ENCODE measurements at regions not wholly inside any gene's neighbourhood (a gene's known extent, or its start where the extent isn't known, plus 50 kb on each side); places are given as distances from the start of the nearest gene placed in this dataset.

DNA sequence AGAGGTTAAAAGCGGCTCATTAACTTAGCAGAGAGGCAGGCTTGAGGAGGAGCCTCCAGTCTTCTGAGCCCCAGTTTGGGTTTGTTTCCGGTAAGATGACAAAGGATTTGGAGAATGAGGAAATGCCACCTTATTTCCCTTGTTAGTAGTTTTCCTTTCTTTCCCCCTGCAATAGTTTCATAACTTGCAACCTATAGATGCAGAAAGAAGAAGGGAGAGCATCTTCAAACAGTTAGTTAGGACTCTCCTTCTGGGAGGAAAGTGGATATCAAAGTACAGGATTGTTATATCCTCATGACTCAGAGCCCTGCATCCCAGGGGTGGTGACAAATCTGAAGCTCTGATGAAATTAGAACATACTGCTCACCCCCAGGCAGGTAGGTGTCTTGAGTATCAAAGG is 180.7 kb upstream of the SLC38A2 start:
- H3K27me3 ChIP-seq (ENCODE audit: control insufficient read depth, insufficient read depth, low read length): no peaks in the 10 kb centered on the region
- H3K36me3 ChIP-seq (ENCODE audit: control insufficient read depth in 2 of 3, insufficient read depth in 3 of 3, low read length in 3 of 3): no peaks in the 10 kb centered on the region
- no peak overlapping the region for H3K27ac ChIP-seq (ENCODE audit: low read depth in 2 of 2, low read length in 2 of 2)
- H3K4me3 ChIP-seq (ENCODE audit: low read length in 3 of 3): no peak overlapping the region
- TF ChIP-seq, protein P1, sequence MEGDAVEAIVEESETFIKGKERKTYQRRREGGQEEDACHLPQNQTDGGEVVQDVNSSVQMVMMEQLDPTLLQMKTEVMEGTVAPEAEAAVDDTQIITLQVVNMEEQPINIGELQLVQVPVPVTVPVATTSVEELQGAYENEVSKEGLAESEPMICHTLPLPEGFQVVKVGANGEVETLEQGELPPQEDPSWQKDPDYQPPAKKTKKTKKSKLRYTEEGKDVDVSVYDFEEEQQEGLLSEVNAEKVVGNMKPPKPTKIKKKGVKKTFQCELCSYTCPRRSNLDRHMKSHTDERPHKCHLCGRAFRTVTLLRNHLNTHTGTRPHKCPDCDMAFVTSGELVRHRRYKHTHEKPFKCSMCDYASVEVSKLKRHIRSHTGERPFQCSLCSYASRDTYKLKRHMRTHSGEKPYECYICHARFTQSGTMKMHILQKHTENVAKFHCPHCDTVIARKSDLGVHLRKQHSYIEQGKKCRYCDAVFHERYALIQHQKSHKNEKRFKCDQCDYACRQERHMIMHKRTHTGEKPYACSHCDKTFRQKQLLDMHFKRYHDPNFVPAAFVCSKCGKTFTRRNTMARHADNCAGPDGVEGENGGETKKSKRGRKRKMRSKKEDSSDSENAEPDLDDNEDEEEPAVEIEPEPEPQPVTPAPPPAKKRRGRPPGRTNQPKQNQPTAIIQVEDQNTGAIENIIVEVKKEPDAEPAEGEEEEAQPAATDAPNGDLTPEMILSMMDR (IDR thresholded peaks at IDR 0.05; ENCODE audit: borderline replicate concordance, extremely low read depth, insufficient read depth): no peak
- no peak for DNase-seq
- H3K4me1 ChIP-seq (ENCODE audit: control insufficient read depth in 2 of 3, insufficient read depth in 2 of 3, low read depth in 1 of 3, low read length in 3 of 3): peaks cover 0 to 6% (median 0%) of the 10 kb centered on the region in 3 donors
- H3K9me3 ChIP-seq (ENCODE audit: control insufficient read depth in 2 of 3, insufficient read depth in 1 of 3, low read length in 3 of 3): no peaks in the 10 kb centered on the region
- FAIRE-seq: no peak
- intact Hi-C loops (cut with DNase I): no loop called here
- no peak overlapping the region for H3K9ac ChIP-seq (ENCODE audit: low read length in 3 of 3)

GRCh38 chr12:46550266-46550879 is 177.8 kb upstream of the SLC38A2 start:
- intact Hi-C loops (cut with DNase I): no loop called here
- no peaks in the 10 kb centered on the region for H3K9me3 ChIP-seq (ENCODE audit: control insufficient read depth in 2 of 3, insufficient read depth in 1 of 3, low read length in 3 of 3)
- TF ChIP-seq, protein P1 (IDR thresholded peaks at IDR 0.05; ENCODE audit: borderline replicate concordance, extremely low read depth, insufficient read depth): no peak
- DNase-seq (no peak), FAIRE-seq (no peak)
- H3K4me1 ChIP-seq (ENCODE audit: control insufficient read depth in 2 of 3, insufficient read depth in 2 of 3, low read depth in 1 of 3, low read length in 3 of 3): peaks cover 0 to 2% (median 0%) of the 10 kb centered on the region in 3 donors
- no peaks in the 10 kb centered on the region for H3K36me3 ChIP-seq (ENCODE audit: control insufficient read depth in 2 of 3, insufficient read depth in 3 of 3, low read length in 3 of 3)
- H3K9ac ChIP-seq (ENCODE audit: low read length in 3 of 3): no peak overlapping the region
- H3K27ac ChIP-seq (ENCODE audit: low read depth in 2 of 2, low read length in 2 of 2): no peak overlapping the region
- H3K27me3 ChIP-seq (ENCODE audit: control insufficient read depth, insufficient read depth, low read length): no peaks in the 10 kb centered on the region
- H3K4me3 ChIP-seq (ENCODE audit: low read length in 3 of 3): no peak overlapping the region

DNA sequence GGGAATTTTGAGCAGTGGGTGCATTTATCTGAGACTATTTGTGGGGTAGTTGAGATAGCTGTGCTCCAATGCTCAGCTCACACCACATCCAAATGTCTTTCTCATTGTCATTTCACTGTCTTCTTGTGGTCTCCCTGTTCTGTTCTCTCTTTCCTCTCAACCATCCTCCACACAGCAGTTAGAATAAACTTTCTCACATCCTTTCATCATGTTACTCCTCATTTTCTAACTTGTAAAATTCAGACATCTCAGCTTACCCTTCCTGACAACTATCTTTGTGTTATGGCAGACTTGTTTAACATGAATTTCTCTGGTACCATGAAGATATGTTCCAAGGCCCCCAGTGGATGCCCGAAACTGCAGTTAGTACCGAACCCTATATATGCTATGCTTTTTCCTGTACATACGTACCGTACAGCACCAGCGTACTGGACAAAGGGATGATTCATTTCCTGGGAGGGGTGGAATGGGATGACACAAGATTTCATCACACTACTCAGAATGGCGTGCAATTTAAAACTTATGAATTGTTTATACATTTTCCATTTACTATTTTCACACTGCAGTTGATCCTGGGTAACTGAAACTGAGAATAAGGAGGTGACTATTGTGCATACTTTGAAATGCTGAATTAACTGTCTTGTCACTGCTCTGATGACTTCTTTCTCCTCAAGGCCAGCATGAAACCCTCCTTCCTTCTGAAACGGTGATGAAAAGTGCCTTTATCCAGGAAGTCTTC is 177.1 kb upstream of the SLC38A2 start:
- no peak overlapping the region for H3K27ac ChIP-seq (ENCODE audit: low read depth in 2 of 2, low read length in 2 of 2)
- TF ChIP-seq, protein P1 (IDR thresholded peaks at IDR 0.05; ENCODE audit: borderline replicate concordance, extremely low read depth, insufficient read depth): no peak
- H3K9ac ChIP-seq (ENCODE audit: low read length in 3 of 3): no peak overlapping the region
- FAIRE-seq (no peak), DNase-seq (no peak)
- H3K4me1 ChIP-seq (ENCODE audit: control insufficient read depth in 2 of 3, insufficient read depth in 2 of 3, low read depth in 1 of 3, low read length in 3 of 3): no peaks in the 10 kb centered on the region
- intact Hi-C loops (cut with DNase I): no loop called here
- H3K27me3 ChIP-seq (ENCODE audit: control insufficient read depth, insufficient read depth, low read length): no peaks in the 10 kb centered on the region
- H3K36me3 ChIP-seq (ENCODE audit: control insufficient read depth in 2 of 3, insufficient read depth in 3 of 3, low read length in 3 of 3): no peaks in the 10 kb centered on the region
- no peak overlapping the region for H3K4me3 ChIP-seq (ENCODE audit: low read length in 3 of 3)
- H3K9me3 ChIP-seq (ENCODE audit: control insufficient read depth in 2 of 3, insufficient read depth in 1 of 3, low read length in 3 of 3): no peaks in the 10 kb centered on the region

Data from kidney (tissue), 13 donors.